ENCODE measurements at regions not wholly inside any gene's neighbourhood (a gene's known extent, or its start where the extent isn't known, plus 50 kb on each side); places are given as distances from the start of the nearest gene placed in this dataset.
"Not testable (repeated sequence)": the region's sequence is repeated elsewhere in the genome, so short reads cannot be mapped to it uniquely, and the experiment has no call there.

- Histone ChIP-seq H3K27ac (no peak overlapping the region), H3K36me3 (no peaks in the 10 kb centered on the region), H3K4me1 (no peaks in the 10 kb centered on the region), H3K4me3 (no peak overlapping the region), H3K9me3 (peaks cover 0 to 8% of the 10 kb centered on the region in 2 donors), H3K27me3 (no peaks in the 10 kb centered on the region)
- intact Hi-C loops (cut with DNase I), result no loop called here
- TF ChIP-seq CTCF (IDR thresholded peaks at IDR 0.05), result no peak
- DNase-seq, result no peak
- no peak for ATAC-seq
Observed at GRCh38 chr7:25698451-25699113, 453.4 kb upstream of the NFE2L3 start.

GRCh38 chr7:25700141-25700540 lies 451.9 kb upstream of the NFE2L3 start:
- DNase-seq; H3K4me3 ChIP-seq; intact Hi-C loops (cut with DNase I); H3K27ac ChIP-seq; H3K36me3 ChIP-seq; H3K9me3 ChIP-seq; H3K4me1 ChIP-seq; ATAC-seq; H3K27me3 ChIP-seq: not testable (repeated sequence)

- H3K27me3 ChIP-seq, result no peaks in the 10 kb centered on the region
- H3K36me3 ChIP-seq, result no peaks in the 10 kb centered on the region
- H3K4me3 ChIP-seq, result no peak overlapping the region
- peaks cover 0 to 8% of the 10 kb centered on the region in 2 donors for H3K4me1 ChIP-seq
- DNase-seq, result no peak
- intact Hi-C loops (cut with DNase I), result no loop called here
- peaks cover 0 to 8% of the 10 kb centered on the region in 2 donors for H3K9me3 ChIP-seq
- no peak overlapping the region for H3K27ac ChIP-seq
- ATAC-seq, result no peak
- TF ChIP-seq CTCF (IDR thresholded peaks at IDR 0.05), result no peak
Observed at GRCh38 chr7:25704413-25704812, 447.6 kb upstream of the NFE2L3 start.

GRCh38 chr7:25706764-25707163 lies 445.2 kb upstream of the NFE2L3 start:
- Histone ChIP-seq H3K36me3 (no peaks in the 10 kb centered on the region), H3K4me1 (peaks cover 0 to 8% of the 10 kb centered on the region in 2 donors), H3K4me3 (no peak overlapping the region), H3K27ac (no peak overlapping the region), H3K27me3 (no peaks in the 10 kb centered on the region), H3K9me3 (peaks cover 0 to 3% of the 10 kb centered on the region in 2 donors)
- TF ChIP-seq CTCF (IDR thresholded peaks at IDR 0.05), result no peak
- ATAC-seq (no peak), DNase-seq (no peak)
- intact Hi-C loops (cut with DNase I), result no loop called here

GRCh38 chr7:25707768-25708620 lies 444.0 kb upstream of the NFE2L3 start:
- no peak for DNase-seq
- Histone ChIP-seq H3K27ac (no peak overlapping the region), H3K4me3 (no peak overlapping the region), H3K4me1 (peaks cover 0 to 8% of the 10 kb centered on the region in 2 donors), H3K27me3 (no peaks in the 10 kb centered on the region), H3K9me3 (no peaks in the 10 kb centered on the region), H3K36me3 (no peaks in the 10 kb centered on the region)
- intact Hi-C loops (cut with DNase I), result no loop called here
- TF ChIP-seq CTCF (IDR thresholded peaks at IDR 0.05), result no peak
- no peak for ATAC-seq

All from left lung (tissue), 4 donors.